ENCODE measurements at regions not wholly inside any gene's neighbourhood (a gene's known extent, or its start where the extent isn't known, plus 50 kb on each side); places are given as distances from the start of the nearest gene placed in this dataset.
A peak's percentile ranks its signal among the peaks of the same experiment; 100 is the strongest.

DNA sequence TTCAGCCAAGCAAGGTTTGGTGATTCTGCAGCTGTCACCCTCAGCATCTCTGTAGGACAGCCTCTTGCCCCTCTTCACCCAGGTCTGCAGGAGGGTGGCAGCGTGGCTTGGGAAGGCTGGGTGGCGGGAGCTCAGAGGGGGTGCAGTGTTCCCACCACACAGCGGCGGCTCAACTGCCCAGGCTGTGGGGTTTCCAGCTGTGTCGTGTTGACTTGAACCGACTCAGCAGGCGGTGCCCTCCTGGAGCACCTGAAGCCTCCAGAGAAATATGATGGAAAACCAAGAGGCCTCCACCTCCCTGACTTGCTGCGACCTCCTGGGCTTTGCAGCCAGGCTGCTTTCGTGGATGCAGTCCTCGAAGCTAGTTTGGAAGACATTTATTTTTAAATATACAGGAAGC is 68.0 kb upstream of the KLF6 start:
- no peak for DNase-seq (ENCODE audit: low read depth)

DNA sequence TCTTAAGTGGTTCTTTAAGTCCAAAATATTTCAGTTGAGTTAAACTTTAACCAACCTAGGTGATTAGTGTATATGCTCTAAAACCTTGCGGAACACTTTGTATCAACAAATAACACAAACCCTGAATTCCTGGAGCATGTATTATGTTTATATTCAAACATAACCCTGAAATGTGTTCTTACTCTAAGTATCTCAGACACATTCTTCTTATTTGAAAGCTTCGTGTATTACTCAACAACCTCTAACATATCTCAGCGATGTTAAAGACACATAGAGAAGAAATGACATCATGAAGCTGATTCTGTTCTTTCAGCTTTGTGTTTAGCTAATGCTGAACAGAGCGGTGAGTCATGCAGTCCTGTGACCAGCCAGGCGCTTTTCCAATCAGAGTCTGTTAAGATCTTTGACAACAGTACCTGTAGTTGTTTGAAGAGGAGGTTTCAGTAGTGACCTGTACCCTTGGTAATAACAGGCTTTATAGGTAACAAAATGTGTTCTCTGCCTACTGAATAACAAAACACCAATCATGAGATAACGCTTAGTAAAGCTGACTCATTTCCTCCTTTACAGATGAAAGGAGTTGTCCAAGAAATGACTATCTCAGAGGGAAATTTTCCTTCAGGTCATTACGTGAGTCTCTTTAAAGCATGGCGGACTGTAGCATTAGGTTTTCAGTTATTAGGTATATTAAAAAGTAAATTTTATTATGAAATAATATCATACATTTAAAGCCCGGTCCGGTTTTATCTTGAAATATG is 67.3 kb upstream of the KLF6 start:
- no peak overlapping the region for H3K4me3 ChIP-seq (ENCODE audit: low read length)
- peak; percentile 100 for DNase-seq (ENCODE audit: low read depth)
- TF ChIP-seq, protein P1, sequence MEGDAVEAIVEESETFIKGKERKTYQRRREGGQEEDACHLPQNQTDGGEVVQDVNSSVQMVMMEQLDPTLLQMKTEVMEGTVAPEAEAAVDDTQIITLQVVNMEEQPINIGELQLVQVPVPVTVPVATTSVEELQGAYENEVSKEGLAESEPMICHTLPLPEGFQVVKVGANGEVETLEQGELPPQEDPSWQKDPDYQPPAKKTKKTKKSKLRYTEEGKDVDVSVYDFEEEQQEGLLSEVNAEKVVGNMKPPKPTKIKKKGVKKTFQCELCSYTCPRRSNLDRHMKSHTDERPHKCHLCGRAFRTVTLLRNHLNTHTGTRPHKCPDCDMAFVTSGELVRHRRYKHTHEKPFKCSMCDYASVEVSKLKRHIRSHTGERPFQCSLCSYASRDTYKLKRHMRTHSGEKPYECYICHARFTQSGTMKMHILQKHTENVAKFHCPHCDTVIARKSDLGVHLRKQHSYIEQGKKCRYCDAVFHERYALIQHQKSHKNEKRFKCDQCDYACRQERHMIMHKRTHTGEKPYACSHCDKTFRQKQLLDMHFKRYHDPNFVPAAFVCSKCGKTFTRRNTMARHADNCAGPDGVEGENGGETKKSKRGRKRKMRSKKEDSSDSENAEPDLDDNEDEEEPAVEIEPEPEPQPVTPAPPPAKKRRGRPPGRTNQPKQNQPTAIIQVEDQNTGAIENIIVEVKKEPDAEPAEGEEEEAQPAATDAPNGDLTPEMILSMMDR (IDR thresholded peaks at IDR 0.05; ENCODE audit: insufficient read depth, low read depth, low read length, missing control alignments), result no peak

More for the DNA sequence above, 68.0 kb upstream of the KLF6 start:
- H3K4me3 ChIP-seq (ENCODE audit: low read length), result no peak overlapping the region
- TF ChIP-seq, protein P1 (IDR thresholded peaks at IDR 0.05; ENCODE audit: insufficient read depth, low read depth, low read length, missing control alignments), result no peak

DNA sequence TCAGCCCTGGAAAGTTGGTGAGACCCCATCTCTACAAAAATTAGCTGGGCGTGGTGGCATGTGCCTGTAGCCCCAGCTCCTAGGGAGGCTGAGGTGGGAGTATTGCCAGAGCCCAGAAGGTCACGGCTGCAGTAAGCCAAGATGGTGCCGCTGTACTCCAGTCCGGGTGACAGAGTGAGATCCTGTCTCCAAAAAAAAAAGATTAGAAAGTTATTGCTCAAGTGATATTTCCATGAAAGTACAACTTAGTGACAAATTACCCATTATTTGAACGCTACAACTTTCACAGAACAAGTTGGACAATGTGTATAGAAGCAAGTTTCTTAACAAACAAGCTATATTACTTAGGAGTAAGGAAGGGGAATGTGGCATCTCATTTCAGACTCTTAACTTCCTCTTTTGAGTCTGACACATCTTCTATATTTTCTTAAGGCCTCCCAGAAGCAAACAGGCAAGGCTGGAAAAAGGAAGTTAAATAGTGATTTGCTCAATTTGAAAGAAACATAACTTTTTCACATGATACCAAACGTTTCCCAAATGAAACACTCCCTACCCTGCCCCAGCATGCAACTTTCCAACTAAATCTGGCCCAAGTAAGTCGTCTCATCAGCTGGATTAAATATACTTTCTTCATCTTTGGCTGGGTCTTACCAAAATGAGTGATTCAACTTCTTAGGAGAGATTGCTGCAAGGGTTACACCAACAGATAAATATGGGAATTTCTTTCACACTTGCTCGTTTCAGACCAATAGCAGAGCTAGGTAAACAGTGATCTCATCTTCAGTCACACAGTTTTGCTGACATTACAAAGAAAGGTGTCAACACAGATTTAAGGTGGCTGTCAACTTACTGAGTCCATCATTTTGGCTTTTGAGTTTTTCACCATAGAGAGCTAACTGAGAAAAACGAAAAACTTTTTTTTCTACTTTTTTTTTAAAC is 66.3 kb upstream of the KLF6 start:
- TF ChIP-seq, protein P1 (IDR thresholded peaks at IDR 0.05; ENCODE audit: insufficient read depth, low read depth, low read length, missing control alignments), result no peak
- DNase-seq (ENCODE audit: low read depth), result peak; percentile 98
- H3K4me3 ChIP-seq (ENCODE audit: low read length), result no peak overlapping the region

DNA sequence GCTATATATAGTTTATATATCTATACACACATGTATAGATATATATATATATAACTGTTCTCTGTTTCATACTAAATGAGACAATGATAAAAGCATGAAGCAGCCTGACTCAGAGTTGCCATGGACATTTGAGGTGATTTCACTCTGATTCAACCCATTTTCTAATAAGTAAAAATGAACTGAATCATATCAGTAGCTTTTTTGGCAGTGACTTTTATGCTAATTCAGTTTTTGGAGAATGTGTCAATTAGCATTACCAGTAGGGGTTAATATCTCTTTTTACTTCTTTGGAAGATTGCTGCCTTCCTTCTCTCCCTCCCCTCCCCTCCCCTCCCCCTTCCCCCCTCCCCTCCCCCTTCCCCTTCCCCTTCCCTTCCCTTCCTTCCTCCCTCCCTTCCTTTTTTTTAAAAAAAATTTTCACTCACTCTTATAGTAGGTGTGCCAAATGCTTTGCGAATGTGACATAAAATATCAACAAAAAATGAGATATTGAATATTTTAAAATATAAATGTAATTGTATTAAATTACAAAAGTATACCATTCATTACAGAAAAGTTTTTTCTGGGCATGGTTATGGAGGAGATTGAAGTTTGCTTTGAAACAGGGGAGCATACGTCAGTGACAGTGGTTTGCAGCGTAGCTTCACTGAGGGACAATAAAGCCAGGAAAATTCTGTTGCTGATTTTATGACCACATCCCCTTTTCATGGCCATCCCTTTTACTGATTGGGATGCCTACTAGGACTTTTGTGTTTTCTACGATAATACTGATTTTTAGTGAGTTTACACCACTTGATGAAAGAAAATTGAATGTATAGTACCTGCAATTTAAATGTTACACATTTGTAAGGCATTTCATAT is 64.0 kb upstream of the KLF6 start:
- TF ChIP-seq, protein P1 (IDR thresholded peaks at IDR 0.05; ENCODE audit: insufficient read depth, low read depth, low read length, missing control alignments), result no peak
- no peak overlapping the region for H3K4me3 ChIP-seq (ENCODE audit: low read length)
- peak; percentile 88 for DNase-seq (ENCODE audit: low read depth)

DNA sequence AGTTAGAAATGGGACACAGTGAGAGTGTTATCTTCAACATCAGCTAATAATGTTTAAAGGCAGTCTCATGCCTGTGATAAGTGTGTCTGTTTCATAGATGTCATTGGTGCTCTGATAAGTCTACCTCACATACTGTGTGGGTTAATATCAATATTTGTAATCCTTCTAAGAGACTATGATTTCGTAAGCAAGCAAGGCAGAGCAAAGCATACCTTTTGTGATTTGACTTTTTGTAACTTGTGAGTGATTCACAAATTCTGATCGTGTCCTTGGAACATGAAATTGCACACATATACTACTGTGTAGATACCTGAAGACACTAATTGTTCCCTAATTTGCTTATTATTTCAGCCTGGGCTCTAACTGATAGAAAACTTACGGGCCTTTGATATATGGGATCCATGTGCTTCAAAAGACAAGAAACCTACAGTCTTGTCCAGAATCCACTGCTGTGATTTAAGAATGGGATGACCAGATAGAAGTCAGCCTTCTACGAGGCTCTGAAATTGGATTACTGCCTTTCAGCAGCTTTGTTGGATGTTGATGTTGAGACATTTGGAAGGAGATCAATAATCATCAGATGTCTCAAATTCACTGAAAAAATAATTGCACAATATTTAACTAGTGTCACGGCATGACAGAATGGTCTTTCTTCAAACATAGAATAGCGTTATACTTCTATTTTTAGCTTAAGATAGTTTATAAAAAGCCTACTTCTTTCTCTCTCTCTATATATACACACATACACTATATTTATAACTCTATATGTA is 63.2 kb upstream of the KLF6 start:
- H3K4me3 ChIP-seq (ENCODE audit: low read length), result no peak overlapping the region
- TF ChIP-seq, protein P1 (IDR thresholded peaks at IDR 0.05; ENCODE audit: insufficient read depth, low read depth, low read length, missing control alignments), result no peak
- peak; percentile 69 for DNase-seq (ENCODE audit: low read depth)

DNA sequence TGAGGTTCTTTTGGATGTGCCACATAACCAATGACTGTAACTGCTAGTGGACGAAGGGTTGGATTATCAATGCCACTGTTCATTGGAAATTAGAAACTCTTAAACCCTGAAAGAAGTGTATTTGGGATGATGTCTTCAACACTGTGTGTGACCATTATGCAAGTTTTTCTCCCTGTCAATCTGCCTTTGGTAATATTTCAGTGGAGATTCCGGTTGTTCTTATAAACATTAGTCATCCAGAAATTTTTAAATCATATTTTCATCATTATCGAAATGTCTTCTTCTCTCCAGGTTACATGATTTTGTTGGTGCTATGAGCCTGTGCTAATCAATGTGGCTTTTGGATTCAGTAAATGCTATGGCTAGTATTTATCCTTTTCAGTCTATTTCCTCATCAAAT is 61.7 kb upstream of the KLF6 start:
- no peak overlapping the region for H3K4me3 ChIP-seq (ENCODE audit: low read length)
- TF ChIP-seq, protein P1 (IDR thresholded peaks at IDR 0.05; ENCODE audit: insufficient read depth, low read depth, low read length, missing control alignments), result no peak
- no peak for DNase-seq (ENCODE audit: low read depth)
